ENCODE measurements at regions not wholly inside any gene's neighbourhood (a gene's known extent, or its start where the extent isn't known, plus 50 kb on each side); places are given as distances from the start of the nearest gene placed in this dataset.
"Not testable (repeated sequence)": the region's sequence is repeated elsewhere in the genome, so short reads cannot be mapped to it uniquely, and the experiment has no call there.

- not testable (repeated sequence) for TF ChIP-seq CUX1 (CRISPR knock-in tag; IDR thresholded peaks at IDR 0.05); CREM (IDR thresholded peaks at IDR 0.05; ENCODE audit: low read depth); ARID3B (CRISPR knock-in tag; IDR thresholded peaks at IDR 0.05; ENCODE audit: borderline replicate concordance); E2F5 (CRISPR knock-in tag; IDR thresholded peaks at IDR 0.05); CTCF (IDR thresholded peaks at IDR 0.05 in 2 of 3, conservative IDR thresholded peaks at IDR 0.05 in 1 of 3; ENCODE audit: insufficient read depth in 2 of 3, low read depth in 1 of 3, low read length in 3 of 3); NFYB (IDR thresholded peaks at IDR 0.05; ENCODE audit: extremely low read depth, insufficient read length); ZNF780A (CRISPR knock-in tag; IDR thresholded peaks at IDR 0.05); NR2C2 (CRISPR knock-in tag; IDR thresholded peaks at IDR 0.05); NR2C2 (tag; IDR thresholded peaks at IDR 0.05); DEAF1 (CRISPR knock-in tag; IDR thresholded peaks at IDR 0.05); PHF8 (IDR thresholded peaks at IDR 0.05; ENCODE audit: borderline replicate concordance, low read length); RUNX1 (IDR thresholded peaks at IDR 0.05; ENCODE audit: low read depth); CEBPB (tag; IDR thresholded peaks at IDR 0.05); HEY1 (CRISPR knock-in tag; IDR thresholded peaks at IDR 0.05; ENCODE audit: borderline replicate concordance); IRF2 (CRISPR knock-in tag; IDR thresholded peaks at IDR 0.05)
Measured at GRCh38 chr16:29171296-29171695, 186.4 kb downstream of the LAT start.

Measured in K562 (cell line).